OCI-LY3 (cell line): ENCODE measurements at regions not wholly inside any gene's neighbourhood (a gene's known extent, or its start where the extent isn't known, plus 50 kb on each side); places are given as distances from the start of the nearest gene placed in this dataset.

ENCODE experiments used
- EZH2phosphoT487 ChIP-seq: fragments of 200-600 bp; shearing (Covaris generic); IDR thresholded peaks from 2 replicates; pipeline ENCODE4 v1.6.1; 2018; ENCODE audit warnings: antibody characterized with exemption, mixed run types, low read depth
- TF ChIP-seq, protein P1 (sequence below): fragments of 200-600, 300-600 bp; sonication (generic); IDR thresholded peaks from 2 replicates; pipeline ENCODE4 v1.5.1; 2014; ENCODE audit warnings: antibody characterized with exemption, low read length, low read depth

DNA sequence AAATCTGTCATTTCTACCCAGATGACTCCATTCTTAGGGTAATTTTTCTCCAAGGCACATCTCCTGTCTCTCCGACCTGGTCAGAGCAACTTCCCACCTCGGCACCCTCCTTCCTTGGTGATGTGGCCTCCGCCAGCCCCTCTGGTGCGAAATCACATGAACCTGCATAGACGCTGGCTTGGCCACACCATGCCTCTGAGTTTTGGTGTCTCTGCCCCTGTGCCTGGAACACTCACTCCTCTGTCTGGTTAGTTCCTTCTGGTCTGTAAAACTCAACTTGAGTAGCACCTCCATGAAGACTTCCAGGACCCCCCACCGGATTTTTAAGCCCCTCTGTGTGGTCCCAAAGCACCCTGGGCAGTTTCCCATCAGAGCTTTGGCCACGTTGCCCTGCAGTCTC, 83.2 kb upstream of the OTOS start:
- TF ChIP-seq, protein P1, sequence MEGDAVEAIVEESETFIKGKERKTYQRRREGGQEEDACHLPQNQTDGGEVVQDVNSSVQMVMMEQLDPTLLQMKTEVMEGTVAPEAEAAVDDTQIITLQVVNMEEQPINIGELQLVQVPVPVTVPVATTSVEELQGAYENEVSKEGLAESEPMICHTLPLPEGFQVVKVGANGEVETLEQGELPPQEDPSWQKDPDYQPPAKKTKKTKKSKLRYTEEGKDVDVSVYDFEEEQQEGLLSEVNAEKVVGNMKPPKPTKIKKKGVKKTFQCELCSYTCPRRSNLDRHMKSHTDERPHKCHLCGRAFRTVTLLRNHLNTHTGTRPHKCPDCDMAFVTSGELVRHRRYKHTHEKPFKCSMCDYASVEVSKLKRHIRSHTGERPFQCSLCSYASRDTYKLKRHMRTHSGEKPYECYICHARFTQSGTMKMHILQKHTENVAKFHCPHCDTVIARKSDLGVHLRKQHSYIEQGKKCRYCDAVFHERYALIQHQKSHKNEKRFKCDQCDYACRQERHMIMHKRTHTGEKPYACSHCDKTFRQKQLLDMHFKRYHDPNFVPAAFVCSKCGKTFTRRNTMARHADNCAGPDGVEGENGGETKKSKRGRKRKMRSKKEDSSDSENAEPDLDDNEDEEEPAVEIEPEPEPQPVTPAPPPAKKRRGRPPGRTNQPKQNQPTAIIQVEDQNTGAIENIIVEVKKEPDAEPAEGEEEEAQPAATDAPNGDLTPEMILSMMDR = no peak
- TF ChIP-seq EZH2phosphoT487 = no peak
